Liver (tissue), 8 donors: ENCODE measurements at regions not wholly inside any gene's neighbourhood (a gene's known extent, or its start where the extent isn't known, plus 50 kb on each side); places are given as distances from the start of the nearest gene placed in this dataset.

Experiments used
- DNase-seq: peaks from one replicate; pipeline ENCODE4 v3.0.0-alpha.2; 2017; ENCODE audit warnings: low spot score
- H3K27ac ChIP-seq, 2 donors: one replicate each; pipeline ENCODE4 v1.7.0; 2013; ENCODE audit warnings: inconsistent platforms in 2 of 2, low read length in 2 of 2, control low read depth in 1 of 2, low read depth in 1 of 2, mild to moderate bottlenecking in 1 of 2
- H3K27me3 ChIP-seq, 4 donors: one replicate each; pipeline versions ENCODE4 v1.6.1 to v1.7.0; 2013; ENCODE audit warnings: low read length in 3 of 4, inconsistent platforms in 1 of 4, mild to moderate bottlenecking in 1 of 4, moderate library complexity in 1 of 4; ENCODE audit not compliant: control insufficient read depth in 4 of 4, insufficient read depth in 4 of 4
- H3K36me3 ChIP-seq, 4 donors: one replicate each; pipeline versions ENCODE4 v1.6.1 to v1.7.0; 2013; ENCODE audit warnings: low read length in 3 of 4, mild to moderate bottlenecking in 3 of 4, low read depth in 1 of 4, moderate library complexity in 1 of 4; ENCODE audit not compliant: control insufficient read depth in 4 of 4, insufficient read depth in 3 of 4
- H3K4me1 ChIP-seq, 4 donors: one replicate each; pipeline versions ENCODE4 v1.6.1 to v1.7.0; 2013; ENCODE audit warnings: low read length in 3 of 4, mild to moderate bottlenecking in 3 of 4, moderate library complexity in 1 of 4; ENCODE audit not compliant: control insufficient read depth in 4 of 4, insufficient read depth in 4 of 4
- H3K4me3 ChIP-seq, 3 donors: one replicate each; pipeline versions ENCODE4 v1.6.1 to v1.7.0; 2013; ENCODE audit warnings: low read length in 3 of 3, control low read depth in 1 of 3, low read depth in 1 of 3, mild to moderate bottlenecking in 1 of 3
- H3K9ac ChIP-seq, 2 donors: one replicate each; pipeline ENCODE4 v1.7.0; 2013; ENCODE audit warnings: low read length in 2 of 2, mild to moderate bottlenecking in 2 of 2, moderate library complexity in 2 of 2, control low read depth in 1 of 2, low read depth in 1 of 2
- H3K9me3 ChIP-seq, 4 donors: one replicate each; pipeline versions ENCODE4 v1.6.1 to v1.7.0; 2013; ENCODE audit warnings: low read length in 3 of 4; ENCODE audit not compliant: control insufficient read depth in 4 of 4
- EGR1 ChIP-seq, 2 donors: IDR thresholded peaks; 2 replicates each; pipeline ENCODE4 v1.6.1; 2016 to 2018; ENCODE audit warnings: antibody characterized with exemption in 2 of 2, low read depth in 2 of 2
- FOXA1 ChIP-seq: IDR thresholded peaks from 2 replicates; pipeline ENCODE4 v1.6.1; 2016; ENCODE audit warnings: antibody characterized with exemption
- FOXA2 ChIP-seq: IDR thresholded peaks from 2 replicates; pipeline ENCODE4 v1.6.1; 2016; ENCODE audit warnings: antibody characterized with exemption
- HNF4G ChIP-seq: IDR thresholded peaks from 2 replicates; pipeline ENCODE4 v1.6.1; 2016; ENCODE audit warnings: antibody characterized with exemption
- RXRA ChIP-seq, 2 donors: IDR thresholded peaks; 2 replicates each; pipeline ENCODE4 v1.6.1; 2017 to 2018; ENCODE audit warnings: antibody characterized with exemption in 2 of 2, mild to moderate bottlenecking in 1 of 2
- TAF1 ChIP-seq: conservative IDR thresholded peaks from 2 replicates; pipeline ENCODE4 v1.6.1; 2016; ENCODE audit warnings: antibody characterized with exemption, mild to moderate bottlenecking
- WGBS: extraction: QIAGEN DNeasy Blood & Tissue Kit; methylation state at CpG from one replicate; pipeline ENCODE4 v1.1.7; 2013; 5-methylcytosine and 5-hydroxymethylcytosine counted together
- TF ChIP-seq, protein P1 (sequence below): IDR thresholded peaks from 2 replicates; pipeline ENCODE4 v1.6.1; 2016; ENCODE audit warnings: antibody characterized with exemption, mild to moderate bottlenecking
- TF ChIP-seq, protein P2 (sequence below): IDR thresholded peaks from 2 replicates; pipeline ENCODE4 v1.6.1; 2016; ENCODE audit warnings: antibody characterized with exemption
- TF ChIP-seq, protein P3 (sequence below): IDR thresholded peaks from 2 replicates; pipeline ENCODE4 v1.6.1; 2016; ENCODE audit warnings: antibody characterized with exemption
- TF ChIP-seq, protein P4 (sequence below): fragments of 150-350 bp; IDR thresholded peaks from 2 replicates; pipeline ENCODE4 v1.5.1; 2017; ENCODE audit warnings: improper control_type of control experiment, low read depth, low read length; ENCODE audit not compliant: missing input control
- donor health status: healthy.
- donor health status: healthy.
- donor health status: healthy.
- donor health status: healthy.
- donor health status: healthy.

DNA sequence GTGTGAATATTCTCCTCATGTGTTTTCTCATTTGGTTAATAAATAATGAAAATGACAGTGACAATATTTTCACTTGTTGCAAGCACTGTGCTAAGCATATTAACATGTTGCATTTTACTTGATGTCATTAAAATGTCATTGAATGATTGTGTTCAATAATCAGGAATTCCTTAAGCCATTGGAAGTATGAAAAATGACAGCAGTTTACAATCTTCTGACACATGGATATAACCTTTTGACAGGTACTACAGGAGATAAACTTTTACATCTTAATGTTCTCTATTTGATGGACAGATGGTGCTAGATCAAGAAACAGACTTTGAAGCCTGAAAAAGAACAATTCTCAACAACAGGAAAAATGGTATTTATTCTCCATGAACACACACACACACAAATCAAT is 1138.3 kb downstream of the ROBO2 start (continued):
- TF ChIP-seq, protein P1, sequence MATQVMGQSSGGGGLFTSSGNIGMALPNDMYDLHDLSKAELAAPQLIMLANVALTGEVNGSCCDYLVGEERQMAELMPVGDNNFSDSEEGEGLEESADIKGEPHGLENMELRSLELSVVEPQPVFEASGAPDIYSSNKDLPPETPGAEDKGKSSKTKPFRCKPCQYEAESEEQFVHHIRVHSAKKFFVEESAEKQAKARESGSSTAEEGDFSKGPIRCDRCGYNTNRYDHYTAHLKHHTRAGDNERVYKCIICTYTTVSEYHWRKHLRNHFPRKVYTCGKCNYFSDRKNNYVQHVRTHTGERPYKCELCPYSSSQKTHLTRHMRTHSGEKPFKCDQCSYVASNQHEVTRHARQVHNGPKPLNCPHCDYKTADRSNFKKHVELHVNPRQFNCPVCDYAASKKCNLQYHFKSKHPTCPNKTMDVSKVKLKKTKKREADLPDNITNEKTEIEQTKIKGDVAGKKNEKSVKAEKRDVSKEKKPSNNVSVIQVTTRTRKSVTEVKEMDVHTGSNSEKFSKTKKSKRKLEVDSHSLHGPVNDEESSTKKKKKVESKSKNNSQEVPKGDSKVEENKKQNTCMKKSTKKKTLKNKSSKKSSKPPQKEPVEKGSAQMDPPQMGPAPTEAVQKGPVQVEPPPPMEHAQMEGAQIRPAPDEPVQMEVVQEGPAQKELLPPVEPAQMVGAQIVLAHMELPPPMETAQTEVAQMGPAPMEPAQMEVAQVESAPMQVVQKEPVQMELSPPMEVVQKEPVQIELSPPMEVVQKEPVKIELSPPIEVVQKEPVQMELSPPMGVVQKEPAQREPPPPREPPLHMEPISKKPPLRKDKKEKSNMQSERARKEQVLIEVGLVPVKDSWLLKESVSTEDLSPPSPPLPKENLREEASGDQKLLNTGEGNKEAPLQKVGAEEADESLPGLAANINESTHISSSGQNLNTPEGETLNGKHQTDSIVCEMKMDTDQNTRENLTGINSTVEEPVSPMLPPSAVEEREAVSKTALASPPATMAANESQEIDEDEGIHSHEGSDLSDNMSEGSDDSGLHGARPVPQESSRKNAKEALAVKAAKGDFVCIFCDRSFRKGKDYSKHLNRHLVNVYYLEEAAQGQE = no peak

DNA sequence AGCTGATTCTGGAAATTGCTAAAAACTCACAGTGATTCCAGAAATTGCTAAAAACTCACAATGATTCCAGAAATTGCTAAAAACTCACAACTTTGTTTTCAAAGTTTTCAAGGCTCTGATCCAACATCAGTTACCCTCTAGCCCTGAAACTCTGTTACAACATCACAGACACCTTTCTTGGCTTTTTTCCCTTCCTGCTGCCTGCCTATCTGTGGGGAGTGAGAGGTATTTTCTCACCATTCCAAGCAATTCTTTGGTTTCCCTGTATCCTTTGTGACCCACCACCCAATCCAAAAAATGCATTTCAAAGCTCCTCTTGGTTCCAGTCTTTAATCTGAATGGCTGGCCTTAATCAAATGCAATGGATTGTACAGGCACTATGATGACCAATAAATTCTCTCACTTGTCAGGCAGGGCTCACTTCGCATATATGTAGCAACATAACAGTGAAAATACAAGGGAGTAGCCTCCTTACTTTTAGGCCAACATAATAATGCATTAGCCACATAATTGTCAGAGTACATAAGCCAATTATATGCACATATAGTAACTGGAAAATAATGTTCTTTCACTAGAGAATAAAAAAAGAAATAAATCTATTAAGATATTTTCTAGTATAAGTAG is 1139.0 kb downstream of the ROBO2 start:
- DNase-seq = no peak
- WGBS = 86% methylated on average over 1 of the region's 1 CpG
- Histone ChIP-seq H3K9ac (no peak overlapping the region), H3K27me3 (no peaks in the 10 kb centered on the region), H3K36me3 (no peaks in the 10 kb centered on the region), H3K27ac (no peak overlapping the region), H3K9me3 (no peaks in the 10 kb centered on the region), H3K4me3 (no peak overlapping the region), H3K4me1 (no peaks in the 10 kb centered on the region)
- no peak for TF ChIP-seq HNF4G
- TF ChIP-seq, protein P2, sequence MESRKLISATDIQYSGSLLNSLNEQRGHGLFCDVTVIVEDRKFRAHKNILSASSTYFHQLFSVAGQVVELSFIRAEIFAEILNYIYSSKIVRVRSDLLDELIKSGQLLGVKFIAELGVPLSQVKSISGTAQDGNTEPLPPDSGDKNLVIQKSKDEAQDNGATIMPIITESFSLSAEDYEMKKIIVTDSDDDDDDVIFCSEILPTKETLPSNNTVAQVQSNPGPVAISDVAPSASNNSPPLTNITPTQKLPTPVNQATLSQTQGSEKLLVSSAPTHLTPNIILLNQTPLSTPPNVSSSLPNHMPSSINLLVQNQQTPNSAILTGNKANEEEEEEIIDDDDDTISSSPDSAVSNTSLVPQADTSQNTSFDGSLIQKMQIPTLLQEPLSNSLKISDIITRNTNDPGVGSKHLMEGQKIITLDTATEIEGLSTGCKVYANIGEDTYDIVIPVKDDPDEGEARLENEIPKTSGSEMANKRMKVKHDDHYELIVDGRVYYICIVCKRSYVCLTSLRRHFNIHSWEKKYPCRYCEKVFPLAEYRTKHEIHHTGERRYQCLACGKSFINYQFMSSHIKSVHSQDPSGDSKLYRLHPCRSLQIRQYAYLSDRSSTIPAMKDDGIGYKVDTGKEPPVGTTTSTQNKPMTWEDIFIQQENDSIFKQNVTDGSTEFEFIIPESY = no peak
- TF ChIP-seq, protein P3, sequence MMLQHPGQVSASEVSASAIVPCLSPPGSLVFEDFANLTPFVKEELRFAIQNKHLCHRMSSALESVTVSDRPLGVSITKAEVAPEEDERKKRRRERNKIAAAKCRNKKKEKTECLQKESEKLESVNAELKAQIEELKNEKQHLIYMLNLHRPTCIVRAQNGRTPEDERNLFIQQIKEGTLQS = no peak
- TF ChIP-seq, protein P4, sequence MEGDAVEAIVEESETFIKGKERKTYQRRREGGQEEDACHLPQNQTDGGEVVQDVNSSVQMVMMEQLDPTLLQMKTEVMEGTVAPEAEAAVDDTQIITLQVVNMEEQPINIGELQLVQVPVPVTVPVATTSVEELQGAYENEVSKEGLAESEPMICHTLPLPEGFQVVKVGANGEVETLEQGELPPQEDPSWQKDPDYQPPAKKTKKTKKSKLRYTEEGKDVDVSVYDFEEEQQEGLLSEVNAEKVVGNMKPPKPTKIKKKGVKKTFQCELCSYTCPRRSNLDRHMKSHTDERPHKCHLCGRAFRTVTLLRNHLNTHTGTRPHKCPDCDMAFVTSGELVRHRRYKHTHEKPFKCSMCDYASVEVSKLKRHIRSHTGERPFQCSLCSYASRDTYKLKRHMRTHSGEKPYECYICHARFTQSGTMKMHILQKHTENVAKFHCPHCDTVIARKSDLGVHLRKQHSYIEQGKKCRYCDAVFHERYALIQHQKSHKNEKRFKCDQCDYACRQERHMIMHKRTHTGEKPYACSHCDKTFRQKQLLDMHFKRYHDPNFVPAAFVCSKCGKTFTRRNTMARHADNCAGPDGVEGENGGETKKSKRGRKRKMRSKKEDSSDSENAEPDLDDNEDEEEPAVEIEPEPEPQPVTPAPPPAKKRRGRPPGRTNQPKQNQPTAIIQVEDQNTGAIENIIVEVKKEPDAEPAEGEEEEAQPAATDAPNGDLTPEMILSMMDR = no peak
- TF ChIP-seq RXRA (IDR thresholded peaks at IDR 0.05) = no peak

DNA sequence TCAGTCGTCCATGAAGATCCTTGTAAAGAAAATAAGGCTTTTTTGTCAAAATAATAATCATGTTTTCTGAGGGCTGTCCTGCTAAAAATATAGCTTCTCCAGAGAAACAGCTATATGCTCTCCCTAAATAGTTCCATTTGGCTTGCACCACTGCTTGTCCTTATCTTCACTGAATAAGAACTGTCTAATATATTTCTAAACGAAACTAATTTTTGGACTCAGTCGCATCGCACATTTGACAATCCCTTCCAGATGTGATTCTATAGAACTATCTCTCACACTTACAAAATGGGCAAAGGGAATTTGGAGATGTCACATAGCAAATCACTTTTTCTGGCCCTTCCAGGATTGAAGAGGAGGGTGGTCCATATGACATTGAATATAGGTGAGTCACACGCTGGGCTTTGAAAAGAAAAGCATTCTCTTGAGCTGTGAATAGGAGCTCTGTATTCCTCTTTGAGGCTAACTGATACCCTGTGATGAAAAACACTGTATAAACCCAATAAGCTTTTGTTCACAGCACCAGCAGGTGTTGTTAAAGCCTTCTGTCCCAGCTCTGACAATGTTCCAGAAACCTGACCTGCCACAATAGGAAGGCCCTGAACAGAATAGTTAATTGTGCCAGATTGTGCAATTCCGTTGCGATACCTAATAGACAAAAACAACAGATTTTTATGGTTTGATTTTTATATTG is 1144.2 kb downstream of the ROBO2 start:
- Histone ChIP-seq H3K36me3 (no peaks in the 10 kb centered on the region), H3K4me3 (no peak overlapping the region), H3K27ac (no peak overlapping the region), H3K4me1 (no peaks in the 10 kb centered on the region), H3K9ac (no peak overlapping the region), H3K27me3 (no peaks in the 10 kb centered on the region), H3K9me3 (no peaks in the 10 kb centered on the region)
- 83% methylated on average over 7 of the region's 7 CpGs for WGBS
- TF ChIP-seq, protein P2 = no peak
- no peak for TF ChIP-seq TAF1
- TF ChIP-seq FOXA1 = no peak
- TF ChIP-seq, protein P1 = no peak
- no peak for TF ChIP-seq EGR1 (IDR thresholded peaks at IDR 0.05; ENCODE audit: low read depth in 2 of 2)
- TF ChIP-seq HNF4G = no peak
- TF ChIP-seq FOXA2 = no peak
- no peak for DNase-seq
